Left cardiac atrium (tissue), 4 donors: ENCODE measurements at regions not wholly inside any gene's neighbourhood (a gene's known extent, or its start where the extent isn't known, plus 50 kb on each side); places are given as distances from the start of the nearest gene placed in this dataset.
A peak's percentile ranks its signal among the peaks of the same experiment; 100 is the strongest.
"Not testable (repeated sequence)": the region's sequence is repeated elsewhere in the genome, so short reads cannot be mapped to it uniquely, and the experiment has no call there.

ENCODE experiments used
- ATAC-seq, 2 donors: fragments of 200-7000 bp; cut with Tn5 transposase; one replicate each; pipeline ENCODE4 v1.9.1; 2020; ENCODE audit warnings: mild to moderate bottlenecking in 2 of 2, moderate library complexity in 2 of 2
- DNase-seq: peaks from one replicate; pipeline ENCODE4 v3.0.0-alpha.2; 2020
- intact Hi-C, 2 donors: fragments of 100-400 bp; cut with DNase I; formaldehyde crosslinking; loops; one replicate each; pipeline versions ENCODE4 v1.14.1 to v1.15.1; 2022 to 2023
- donor health status: DM: no; HTN: yes; CAD: no.
- donor health status: DM: no; HTN: yes; CAD: no; lungs with severe emphysema.
- donor health status: DM: yes; HTN: yes; CAD: no.
- donor health status: Dilated cardiomyopathy.

DNA sequence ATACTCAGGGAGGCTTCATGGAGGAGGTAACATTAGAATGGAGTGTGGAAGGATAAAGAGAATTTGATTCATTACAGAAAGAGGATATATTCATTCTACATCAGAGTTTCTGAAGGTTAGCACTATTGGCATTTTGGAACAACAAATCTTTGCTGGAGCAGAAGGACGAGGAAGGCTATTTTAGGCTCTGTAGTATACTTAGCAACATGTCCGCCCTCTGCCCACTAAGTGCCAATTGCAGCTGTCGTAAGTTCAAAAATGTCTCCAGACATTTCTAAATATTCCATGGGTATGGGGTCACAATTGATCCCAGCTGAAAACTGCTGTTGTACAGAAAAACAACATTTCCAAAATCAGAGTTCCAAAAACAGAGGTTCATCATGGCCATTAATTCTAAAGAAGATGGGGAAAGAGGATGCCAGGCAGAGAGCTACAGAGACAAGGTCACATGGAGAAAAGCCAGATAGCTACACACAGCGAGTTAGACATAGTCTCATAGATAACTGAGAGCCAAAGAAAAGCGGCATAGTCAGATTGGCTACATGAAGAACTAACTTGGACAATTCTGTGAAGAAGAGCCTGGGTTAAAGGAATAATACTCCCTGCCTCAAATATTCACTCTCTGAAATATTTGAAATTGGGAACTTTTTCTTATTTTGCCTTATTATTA, 846.4 kb upstream of the CDH8 start:
- no peak for DNase-seq
- peak in 1 of 2 donors; percentile 65 for ATAC-seq
- intact Hi-C loops = no loop called here

DNA sequence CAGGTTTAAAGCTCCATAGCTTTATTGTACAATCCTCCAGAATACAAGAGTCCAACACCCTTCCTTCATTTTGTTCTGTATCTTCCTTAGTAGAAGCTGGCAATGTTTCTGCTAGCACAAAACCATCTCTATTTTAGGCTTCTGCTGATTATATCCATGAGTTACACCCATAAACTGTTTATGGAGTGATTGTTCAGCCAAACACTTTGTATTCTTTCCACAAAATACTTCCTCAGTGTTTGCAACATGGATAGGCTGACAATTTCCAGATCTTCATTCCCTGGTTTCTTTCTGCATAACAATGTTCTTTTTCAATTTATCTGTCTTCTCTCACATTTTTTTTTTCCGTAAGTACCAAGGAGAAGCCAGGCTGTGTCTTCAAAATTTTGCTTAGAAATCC, 839.9 kb upstream of the CDH8 start:
- DNase-seq = no peak
- intact Hi-C loops = no loop called here
- no peak for ATAC-seq

DNA sequence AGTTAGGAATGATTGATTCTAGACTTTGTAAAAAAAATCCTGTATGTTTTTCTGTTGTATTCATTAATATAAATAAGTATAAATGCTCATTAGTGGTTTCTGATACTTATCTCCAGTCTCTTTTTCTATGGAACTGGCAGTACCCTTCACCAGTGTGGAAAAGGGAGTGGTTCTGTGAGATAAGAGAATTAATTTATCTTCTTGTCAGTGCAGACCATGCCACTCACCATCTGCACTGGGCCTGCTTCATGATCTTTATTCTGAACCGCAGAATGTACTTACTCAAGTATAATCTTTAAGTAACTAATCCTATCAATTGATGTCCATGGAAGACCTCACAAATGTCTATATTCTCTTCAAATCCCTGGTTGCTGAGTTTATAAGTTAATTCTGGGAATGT, 836.1 kb upstream of the CDH8 start:
- intact Hi-C loops = no loop called here
- no peak for ATAC-seq
- DNase-seq = no peak

DNA sequence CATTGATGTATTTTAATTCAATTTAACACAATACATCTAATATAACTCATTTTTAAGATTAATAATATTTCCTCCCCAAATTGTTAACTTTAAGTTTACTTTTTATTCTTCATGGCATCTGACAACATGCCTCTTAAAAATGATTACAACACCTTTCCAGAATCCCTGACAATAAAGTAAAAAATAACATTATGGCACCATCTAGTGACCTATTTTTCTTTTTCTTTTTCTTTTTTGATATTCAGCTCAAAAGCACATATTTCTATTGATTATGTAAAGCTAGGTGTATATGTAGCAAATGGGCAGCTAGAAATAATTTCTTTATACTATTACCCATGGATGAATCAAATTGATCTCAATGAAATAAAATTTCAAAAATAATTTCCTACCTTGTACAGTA, 834.3 kb upstream of the CDH8 start:
- no peak for DNase-seq
- intact Hi-C loops = no loop called here
- ATAC-seq = no peak

DNA sequence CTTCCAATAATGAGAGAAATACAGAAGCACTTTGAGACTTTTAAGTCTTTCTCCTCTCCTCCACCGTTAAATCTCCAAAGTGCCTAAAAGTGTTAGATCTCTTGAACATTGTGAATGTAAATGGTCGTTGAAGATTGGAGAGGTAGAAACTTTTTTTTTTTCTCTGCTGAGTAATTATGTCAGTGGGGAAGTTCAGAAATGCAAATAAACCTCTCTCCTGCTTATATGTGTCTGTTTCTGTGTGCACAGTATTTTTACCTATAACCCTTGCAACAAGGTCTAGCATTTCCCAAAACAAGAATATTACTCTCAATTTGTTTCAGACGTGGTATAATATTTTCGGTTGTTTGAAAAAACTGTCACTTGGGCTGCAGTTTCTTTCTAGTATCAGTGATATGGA, 833.6 kb upstream of the CDH8 start:
- intact Hi-C loops = no loop called here
- ATAC-seq (no peak), DNase-seq (no peak)

DNA sequence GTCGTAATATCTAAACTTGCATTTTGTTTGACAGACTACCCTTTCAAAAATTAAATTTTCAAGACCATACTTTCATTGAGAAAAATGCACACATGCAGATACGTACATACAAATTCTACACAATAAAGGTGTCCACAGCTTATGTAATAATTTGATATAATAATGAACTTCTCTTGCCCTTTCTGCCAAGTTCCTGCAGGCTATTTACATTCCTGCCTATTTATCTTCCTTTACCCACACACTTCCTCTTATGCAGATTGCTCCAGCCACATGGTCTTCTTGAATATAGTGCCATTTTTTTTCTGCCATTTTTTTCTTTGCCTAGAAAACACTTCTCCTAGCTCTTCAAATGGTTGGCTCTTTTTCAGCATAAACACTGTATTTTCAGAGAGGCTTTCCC, 826.9 kb upstream of the CDH8 start:
- ATAC-seq = no peak

DNA sequence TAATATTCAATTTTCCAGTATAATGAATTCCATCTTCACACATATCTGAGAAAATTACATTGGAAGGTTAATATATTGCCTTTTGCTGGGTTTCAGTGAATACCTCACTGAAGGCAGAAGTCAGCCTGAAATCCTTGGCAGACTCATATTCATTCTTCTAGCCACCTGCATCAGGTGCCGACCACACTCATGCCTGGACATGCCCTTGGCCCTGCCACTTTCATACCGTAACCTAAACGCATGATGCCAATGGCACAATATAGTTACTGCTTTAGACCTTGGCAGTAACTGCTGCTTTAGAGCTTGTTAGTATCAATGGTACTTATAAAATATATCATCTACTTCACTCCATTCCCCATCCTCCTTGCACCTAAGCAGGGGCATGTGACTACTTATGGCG, 817.6 kb upstream of the CDH8 start:
- no peak for ATAC-seq

More for the DNA sequence above, 826.9 kb upstream of the CDH8 start:
- intact Hi-C loops = no loop called here
- DNase-seq = no peak

DNA sequence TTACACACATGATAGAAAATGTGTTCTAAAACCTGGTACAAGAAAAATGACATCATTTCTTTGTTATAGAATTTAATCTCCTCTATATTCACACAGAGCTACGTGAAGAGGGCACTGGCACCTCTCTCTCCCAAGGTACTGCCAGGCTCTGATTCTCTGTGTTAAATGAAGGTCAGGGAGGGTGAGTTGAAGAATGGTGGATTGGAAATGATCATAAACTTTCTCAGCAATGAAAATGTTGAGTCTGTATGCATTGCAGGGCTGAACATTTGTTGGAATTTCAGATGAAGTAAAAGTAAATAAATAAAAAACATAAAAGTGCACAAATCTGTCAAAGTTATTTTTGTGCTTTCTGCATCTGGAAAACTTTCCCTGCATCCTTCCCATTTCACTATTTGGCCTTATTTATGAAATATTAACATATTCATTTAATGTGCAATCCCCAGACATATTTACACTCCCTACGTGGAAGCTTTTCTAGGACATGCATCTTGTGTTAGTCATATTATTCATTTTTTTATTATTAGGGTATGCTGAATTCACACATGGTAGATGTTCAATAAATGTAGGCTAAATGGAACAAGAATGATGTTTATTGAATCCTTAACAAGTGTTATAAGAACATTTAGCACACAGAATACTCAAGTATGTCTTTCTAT, 810.3 kb upstream of the CDH8 start:
- no peak for ATAC-seq
- no peak for DNase-seq
- intact Hi-C loops = no loop called here

More for the DNA sequence above, 817.6 kb upstream of the CDH8 start:
- intact Hi-C loops = no loop called here
- DNase-seq = no peak

DNA sequence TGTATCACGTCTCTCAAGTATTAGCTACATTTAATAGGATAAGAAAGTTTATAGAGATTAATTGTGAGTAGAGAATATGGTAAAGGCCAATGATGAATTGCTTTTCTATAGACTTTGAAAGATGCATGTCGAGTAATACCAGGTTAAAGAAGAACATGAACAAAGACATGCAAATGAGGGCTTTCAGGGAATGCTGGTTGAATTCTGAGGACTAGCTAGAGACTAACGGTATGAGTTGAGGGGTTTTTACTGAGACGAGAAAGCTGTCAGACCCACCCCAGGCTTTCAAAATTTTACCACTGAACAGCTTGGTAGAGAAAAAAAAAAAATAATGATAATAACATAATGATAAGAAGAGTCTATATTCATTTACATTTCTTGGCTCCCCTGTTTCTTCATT, 796.0 kb upstream of the CDH8 start:
- ATAC-seq (no peak), DNase-seq (no peak)
- intact Hi-C loops = no loop called here

DNA sequence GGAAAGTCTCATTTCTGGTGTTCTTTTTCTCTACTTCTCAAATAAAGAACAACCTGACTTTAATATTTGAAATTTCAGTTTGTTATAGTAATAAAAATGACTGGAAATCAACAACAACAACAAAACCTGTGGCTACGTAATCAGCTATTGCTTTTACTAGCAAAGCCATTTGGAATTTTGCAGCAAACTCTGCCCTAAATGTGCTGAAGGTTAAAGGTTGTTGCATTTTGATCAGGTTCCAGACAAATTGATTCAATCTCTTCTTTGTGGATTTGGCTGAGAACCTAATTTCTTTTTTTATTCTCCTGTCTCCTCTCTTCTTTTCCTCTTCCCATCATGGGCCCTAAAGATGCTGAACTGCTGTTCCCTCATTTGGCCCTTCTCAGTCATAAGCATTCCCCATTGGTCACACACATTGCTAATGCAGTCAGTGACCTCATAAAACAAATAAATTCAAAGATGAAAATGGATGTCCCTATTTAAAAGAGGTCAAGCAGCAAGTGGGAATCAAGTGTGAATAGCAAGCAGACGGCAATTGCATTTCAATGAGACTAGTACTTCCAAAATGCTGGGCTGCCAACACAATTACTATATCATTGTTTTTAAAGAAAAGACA, 795.1 kb upstream of the CDH8 start:
- ATAC-seq = no peak
- intact Hi-C loops = no loop called here
- no peak for DNase-seq

DNA sequence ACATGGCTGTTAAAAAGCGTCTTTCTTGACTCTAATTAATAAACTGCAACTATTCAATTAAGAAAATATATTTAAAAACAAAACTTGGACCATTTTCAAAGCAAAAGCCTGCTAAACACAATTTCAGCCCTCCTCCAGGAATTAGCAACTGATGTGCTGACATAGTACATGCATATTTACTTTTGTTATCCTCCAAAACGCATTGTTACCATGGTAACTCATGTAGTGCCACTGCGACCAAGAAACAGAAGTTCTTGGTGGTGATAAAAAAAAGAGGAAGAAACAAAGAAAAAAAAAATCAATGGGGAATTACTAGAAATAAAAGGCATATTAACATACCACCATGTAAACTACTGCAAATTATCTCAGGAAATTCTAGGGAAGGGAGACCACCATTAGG, 793.4 kb upstream of the CDH8 start:
- ATAC-seq = no peak
- intact Hi-C loops = no loop called here
- DNase-seq = no peak

DNA sequence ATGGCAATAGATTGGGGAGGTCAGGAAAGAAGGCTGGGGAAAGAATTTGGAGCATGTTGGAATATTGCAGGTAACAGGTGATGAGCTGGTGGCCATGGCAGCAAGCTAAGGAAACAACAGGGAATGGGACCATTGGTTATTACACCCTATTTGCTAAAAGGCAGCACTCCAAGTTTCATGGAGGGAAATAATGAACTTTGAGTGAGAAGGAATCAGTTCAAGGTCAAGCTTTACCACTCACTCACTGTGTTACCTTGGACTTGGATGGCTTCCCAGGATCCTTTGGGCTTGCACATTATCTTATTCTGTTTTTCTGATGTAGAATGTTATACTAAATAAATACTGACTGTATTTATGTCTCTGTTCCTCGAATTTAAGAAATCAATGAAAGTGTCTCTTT, 792.8 kb upstream of the CDH8 start:
- DNase-seq (no peak), ATAC-seq (no peak)
- intact Hi-C loops = no loop called here

DNA sequence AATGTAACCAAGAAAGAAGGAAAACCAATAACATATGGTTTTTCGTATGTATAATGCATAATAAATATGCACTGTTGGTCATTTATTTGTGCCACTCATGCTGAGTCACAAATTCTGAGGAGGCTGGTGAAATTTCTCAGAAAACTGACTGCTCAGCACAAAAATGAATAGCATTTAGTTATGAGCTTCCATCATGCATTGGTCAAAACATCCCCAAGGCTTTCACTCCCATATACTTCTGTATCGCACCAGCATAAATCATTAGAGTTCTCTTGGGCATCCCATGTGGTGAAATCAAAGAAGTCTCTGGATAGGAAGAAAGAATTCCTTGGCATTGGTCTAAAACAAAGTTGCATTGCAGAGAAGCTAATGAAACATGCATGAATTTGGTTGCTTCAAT, 785.6 kb upstream of the CDH8 start:
- DNase-seq = no peak
- no peak for ATAC-seq
- intact Hi-C loops = no loop called here

DNA sequence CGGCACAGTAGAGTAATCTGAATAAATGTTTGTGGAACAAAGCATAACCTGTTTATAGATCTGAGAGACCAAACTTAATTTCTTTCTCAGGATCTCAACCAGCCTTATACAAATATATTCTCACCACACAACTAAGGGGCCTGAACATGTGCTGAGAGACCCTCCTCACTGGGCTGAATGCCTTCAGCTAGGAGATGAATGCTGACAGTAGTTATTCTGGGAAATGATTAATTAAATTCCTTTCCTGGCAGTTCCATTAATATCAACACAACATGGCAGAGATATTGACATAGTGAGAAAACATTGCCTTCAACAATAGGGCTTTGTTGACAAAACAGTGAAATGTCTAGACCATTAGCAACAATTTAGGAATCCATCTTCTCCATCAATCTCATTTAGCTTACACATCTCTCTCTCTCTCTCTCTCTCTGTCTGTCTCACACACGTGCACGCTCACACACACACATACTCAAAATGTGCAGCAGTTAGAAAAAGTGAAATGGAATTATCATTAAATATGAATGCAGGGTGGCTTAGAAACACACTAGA, 780.8 kb upstream of the CDH8 start:
- DNase-seq = no peak
- ATAC-seq = no peak
- intact Hi-C loops = no loop called here

DNA sequence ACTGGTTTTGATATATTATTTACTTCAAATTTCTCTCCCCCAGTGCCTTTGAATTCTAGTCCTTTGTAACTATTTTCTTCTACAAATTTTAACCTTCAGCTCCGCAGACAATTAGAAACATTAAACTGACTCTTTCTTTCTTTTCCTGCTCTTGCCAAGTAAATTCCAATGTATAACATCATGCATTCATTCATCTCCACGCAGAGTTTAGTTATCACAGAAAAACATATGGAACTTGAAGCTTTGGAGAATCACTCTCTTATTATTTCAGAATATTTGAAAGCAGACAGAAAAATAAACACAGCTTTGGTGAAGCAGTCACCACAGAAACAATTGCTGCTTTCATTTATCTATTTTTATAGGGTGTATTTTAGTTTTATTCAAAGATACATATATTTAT, 778.7 kb upstream of the CDH8 start:
- ATAC-seq (no peak), DNase-seq (no peak)
- intact Hi-C loops = no loop called here

DNA sequence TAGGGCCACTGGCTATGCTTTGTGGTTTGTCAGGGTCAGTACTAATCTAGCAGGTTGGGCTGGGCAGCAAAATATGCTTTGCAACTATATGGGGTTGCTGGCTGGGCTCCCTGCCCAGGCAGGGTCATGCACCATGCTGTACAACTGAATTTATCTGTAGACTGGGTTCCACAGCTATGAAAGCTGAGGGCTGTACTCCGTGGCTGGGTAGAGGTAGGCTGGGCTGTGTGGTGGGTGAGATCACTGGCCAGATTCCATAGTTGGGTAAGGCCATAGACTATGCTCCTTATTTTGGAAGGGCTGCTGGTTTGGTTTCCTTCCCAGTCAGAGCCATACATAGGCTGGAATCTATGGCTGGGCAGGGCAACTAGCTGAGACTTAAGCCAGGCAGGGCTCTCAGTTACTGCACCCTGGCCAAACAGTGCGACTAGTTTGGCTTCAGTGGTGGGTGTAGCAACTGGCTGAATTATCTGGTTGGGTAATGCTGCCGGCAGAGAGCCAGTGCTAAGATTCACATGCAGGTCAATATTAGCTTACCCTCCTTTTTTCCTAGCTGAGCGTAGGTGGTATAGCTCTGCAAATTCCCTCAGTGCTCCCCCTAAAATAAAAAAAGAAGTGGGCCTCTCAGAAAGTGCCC, 769.1 kb upstream of the CDH8 start:
- intact Hi-C loops = no loop called here
- ATAC-seq (peak in 1 of 2 donors; percentile 47), DNase-seq (no peak)

DNA sequence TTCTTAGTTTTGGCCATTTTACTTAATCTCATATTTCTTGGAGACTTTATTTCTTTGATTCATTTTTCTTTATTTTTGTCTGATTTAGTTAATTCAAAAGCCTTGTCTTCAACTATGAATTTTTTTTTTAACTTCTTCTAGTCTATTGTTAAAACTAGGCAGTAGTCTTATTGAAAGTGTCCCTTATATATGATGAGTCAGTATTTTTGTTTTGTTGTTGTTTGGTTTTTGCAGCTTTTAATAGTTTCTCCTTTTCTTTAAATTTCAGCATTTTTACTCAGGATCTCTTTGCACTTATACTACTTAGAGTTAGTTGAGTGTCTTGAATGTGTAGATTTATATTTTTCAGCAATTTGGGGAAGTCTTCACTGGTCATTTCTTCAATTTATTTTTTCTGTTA, 758.5 kb upstream of the CDH8 start:
- ATAC-seq = no peak
- intact Hi-C loops = no loop called here

DNA sequence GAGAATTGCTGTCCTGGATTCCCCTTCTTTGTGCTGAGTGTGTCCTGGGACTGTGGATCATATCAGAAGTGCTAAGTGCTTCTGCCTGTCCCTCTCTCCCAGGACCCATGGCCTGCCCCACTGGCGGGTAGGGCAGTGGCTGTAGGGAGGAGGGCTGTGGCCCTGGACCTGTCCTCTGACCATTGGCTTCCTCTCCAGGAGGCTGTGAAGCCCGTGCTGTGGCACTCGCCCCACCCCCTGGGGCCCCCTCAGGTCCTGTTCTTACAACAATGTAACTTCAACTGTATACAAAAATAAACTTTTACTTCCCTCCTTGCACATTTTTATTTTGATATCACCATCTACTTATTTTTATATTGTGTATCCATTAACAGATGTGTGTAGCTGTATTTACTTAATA, 743.8 kb upstream of the CDH8 start:
- intact Hi-C loops, ATAC-seq, DNase-seq: not testable (repeated sequence)

More for the DNA sequence above, 758.5 kb upstream of the CDH8 start:
- DNase-seq = no peak

DNA sequence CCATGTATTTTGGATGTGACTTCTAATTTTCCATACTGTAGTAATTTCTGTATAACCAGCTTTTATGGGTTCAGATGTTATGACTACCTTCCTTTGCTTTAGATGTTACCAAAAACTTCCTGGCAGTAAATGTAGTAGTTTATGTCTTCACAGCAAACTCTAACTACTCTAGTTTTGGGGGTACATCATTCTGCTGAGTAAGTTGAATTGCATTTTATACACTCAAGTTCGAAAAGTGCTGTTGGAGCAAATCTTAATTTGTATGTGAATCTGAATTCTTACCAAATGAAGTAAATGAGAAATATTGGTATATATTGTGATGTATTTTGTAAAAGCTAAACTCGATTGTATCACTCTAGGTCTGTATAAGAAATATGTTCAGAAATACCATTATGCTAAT, 728.3 kb upstream of the CDH8 start:
- ATAC-seq (no peak), DNase-seq (no peak)
- intact Hi-C loops = no loop called here

DNA sequence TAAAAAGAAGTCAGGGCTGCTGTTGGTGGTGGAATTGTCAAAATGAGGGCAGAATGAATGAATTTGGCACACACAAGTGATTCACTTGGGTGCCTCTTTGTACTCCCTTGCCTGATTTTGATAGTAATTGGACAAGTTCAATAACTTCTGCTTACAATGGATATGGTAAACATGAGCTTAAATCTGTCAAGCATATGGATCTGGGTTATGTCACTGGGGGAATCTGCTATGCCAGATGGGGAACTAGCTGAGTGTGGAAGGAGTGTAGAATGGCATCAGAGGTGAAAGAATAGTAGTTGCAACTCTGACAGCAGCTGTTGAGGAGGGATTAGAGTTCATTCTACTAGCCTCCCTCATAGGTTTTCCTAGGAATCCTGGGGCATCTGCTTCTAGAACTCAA, 724.2 kb upstream of the CDH8 start:
- DNase-seq (no peak), ATAC-seq (no peak)
- intact Hi-C loops = no loop called here
